Cardiac muscle cell (in vitro differentiated cells and primary cell): ENCODE measurements at regions not wholly inside any gene's neighbourhood (a gene's known extent, or its start where the extent isn't known, plus 50 kb on each side); places are given as distances from the start of the nearest gene placed in this dataset.

Experiments used
- DNase-seq, 2 donors: peaks; one replicate each; pipeline versions ENCODE4 v3.0.0 to v3.0.0-alpha.2; 2010 to 2017; ENCODE audit warnings: low read depth in 1 of 2, low spot score in 1 of 2
- H3K27ac ChIP-seq: fragments of 200-600 bp; sonication (generic); 2 replicates; pipeline ENCODE4 v1.5.1; 2016
- H3K27me3 ChIP-seq: fragments of 200-600 bp; sonication (generic); 2 replicates; pipeline ENCODE4 v1.6.0; 2016; ENCODE audit warnings: control low read depth
- H3K36me3 ChIP-seq: fragments of 200-600 bp; sonication (generic); 2 replicates; pipeline ENCODE4 v1.5.1; 2016; ENCODE audit warnings: control low read depth
- H3K4me1 ChIP-seq: fragments of 200-600 bp; sonication (generic); 2 replicates; pipeline ENCODE4 v1.8.1; 2017; ENCODE audit warnings: low read depth, mild to moderate bottlenecking, mixed run types
- H3K4me3 ChIP-seq: fragments of 200-600 bp; sonication (generic); 2 replicates; pipeline ENCODE4 v1.5.1; 2016; ENCODE audit warnings: mild to moderate bottlenecking
- H3K9me3 ChIP-seq: fragments of 200-600 bp; sonication (generic); 2 replicates; pipeline ENCODE4 v1.5.1; 2017; ENCODE audit warnings: low read depth, mild to moderate bottlenecking, control low read depth
- TF ChIP-seq, protein P1 (sequence below): IDR thresholded peaks from 2 replicates; pipeline ENCODE4 v1.5.1; 2012; ENCODE audit warnings: low read depth, mild to moderate bottlenecking, low read length

- H3K4me1 ChIP-seq, result no peaks in the 10 kb centered on the region
- peaks cover 70% of the 10 kb centered on the region for H3K27me3 ChIP-seq
- TF ChIP-seq, protein P1, sequence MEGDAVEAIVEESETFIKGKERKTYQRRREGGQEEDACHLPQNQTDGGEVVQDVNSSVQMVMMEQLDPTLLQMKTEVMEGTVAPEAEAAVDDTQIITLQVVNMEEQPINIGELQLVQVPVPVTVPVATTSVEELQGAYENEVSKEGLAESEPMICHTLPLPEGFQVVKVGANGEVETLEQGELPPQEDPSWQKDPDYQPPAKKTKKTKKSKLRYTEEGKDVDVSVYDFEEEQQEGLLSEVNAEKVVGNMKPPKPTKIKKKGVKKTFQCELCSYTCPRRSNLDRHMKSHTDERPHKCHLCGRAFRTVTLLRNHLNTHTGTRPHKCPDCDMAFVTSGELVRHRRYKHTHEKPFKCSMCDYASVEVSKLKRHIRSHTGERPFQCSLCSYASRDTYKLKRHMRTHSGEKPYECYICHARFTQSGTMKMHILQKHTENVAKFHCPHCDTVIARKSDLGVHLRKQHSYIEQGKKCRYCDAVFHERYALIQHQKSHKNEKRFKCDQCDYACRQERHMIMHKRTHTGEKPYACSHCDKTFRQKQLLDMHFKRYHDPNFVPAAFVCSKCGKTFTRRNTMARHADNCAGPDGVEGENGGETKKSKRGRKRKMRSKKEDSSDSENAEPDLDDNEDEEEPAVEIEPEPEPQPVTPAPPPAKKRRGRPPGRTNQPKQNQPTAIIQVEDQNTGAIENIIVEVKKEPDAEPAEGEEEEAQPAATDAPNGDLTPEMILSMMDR, result no peak
- no peaks in the 10 kb centered on the region for H3K9me3 ChIP-seq
- no peak overlapping the region for H3K4me3 ChIP-seq
- H3K36me3 ChIP-seq, result no peaks in the 10 kb centered on the region
- no peak overlapping the region for H3K27ac ChIP-seq
- no peak for DNase-seq
These were observed 117.8 kb upstream of the LHX5 start for GRCh38 chr12:113589437-113589836.

- TF ChIP-seq, protein P1, result no peak
- Histone ChIP-seq H3K4me3 (no peak overlapping the region), H3K9me3 (no peaks in the 10 kb centered on the region), H3K27ac (no peak overlapping the region), H3K27me3 (peaks cover 53% of the 10 kb centered on the region), H3K36me3 (no peaks in the 10 kb centered on the region), H3K4me1 (no peaks in the 10 kb centered on the region)
- no peak for DNase-seq
These were observed 116.0 kb upstream of the LHX5 start for GRCh38 chr12:113587720-113588119.

DNA sequence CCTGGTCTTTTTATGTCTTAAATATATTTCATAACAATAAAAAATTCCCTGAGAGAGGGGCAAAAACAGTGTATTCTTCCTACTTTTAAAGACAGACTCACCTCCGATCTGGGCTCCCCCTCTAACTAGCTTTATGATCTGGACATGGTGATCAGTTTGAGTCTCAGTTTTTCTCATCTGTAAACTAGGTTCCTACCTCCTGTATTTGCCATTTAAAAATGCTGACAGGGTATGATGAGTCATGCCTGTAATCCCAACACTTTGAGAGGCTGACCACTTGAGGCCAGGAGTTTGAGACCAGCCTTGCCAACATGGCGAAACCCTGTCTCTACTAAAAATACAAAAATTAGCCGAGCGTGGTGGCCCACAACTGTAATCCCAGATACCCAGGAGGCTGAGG, 114.8 kb upstream of the LHX5 start:
- no peaks in the 10 kb centered on the region for H3K9me3 ChIP-seq
- no peak overlapping the region for H3K4me3 ChIP-seq
- TF ChIP-seq, protein P1, result no peak
- no peak for DNase-seq
- H3K4me1 ChIP-seq, result no peaks in the 10 kb centered on the region
- H3K27me3 ChIP-seq, result peaks cover 40% of the 10 kb centered on the region
- no peaks in the 10 kb centered on the region for H3K36me3 ChIP-seq
- no peak overlapping the region for H3K27ac ChIP-seq

DNA sequence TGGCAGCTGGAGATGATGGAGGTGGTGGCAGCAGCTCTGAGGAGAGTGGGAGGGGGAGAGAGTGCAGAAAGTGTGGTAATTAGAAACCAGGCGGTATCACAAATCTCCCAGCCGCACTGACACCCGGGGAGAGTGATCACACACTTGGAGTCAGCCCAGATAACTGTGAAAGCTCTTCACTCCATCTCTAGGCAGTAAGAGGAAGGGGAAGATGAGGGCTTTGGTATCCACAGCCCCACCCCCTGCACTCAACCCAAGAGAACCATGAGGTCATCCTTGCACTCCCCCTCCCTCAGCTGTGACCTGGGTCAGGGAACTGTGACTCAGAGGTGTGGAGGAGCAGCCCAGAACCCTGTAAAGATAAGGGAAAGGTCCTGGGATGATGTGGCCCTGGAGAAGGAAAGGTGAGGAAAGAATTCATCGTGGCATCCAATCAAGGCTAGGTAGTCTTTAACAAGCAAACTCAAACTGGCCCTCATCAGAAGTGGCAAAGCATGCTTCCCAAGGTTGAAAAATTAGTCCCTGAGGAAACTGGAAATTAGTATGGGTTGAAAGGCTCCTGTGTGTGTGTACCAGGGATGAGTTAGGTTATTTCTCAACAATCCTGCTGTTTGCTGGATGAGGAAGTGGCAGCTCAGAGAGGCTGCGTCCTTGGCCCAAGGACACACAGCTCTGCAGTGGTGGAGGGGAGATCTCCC, 111.0 kb upstream of the LHX5 start:
- H3K4me3 ChIP-seq, result no peak overlapping the region
- H3K9me3 ChIP-seq, result no peaks in the 10 kb centered on the region
- no peak overlapping the region for H3K27ac ChIP-seq
- no peaks in the 10 kb centered on the region for H3K36me3 ChIP-seq
- DNase-seq, result peak; percentile 8 to 19
- H3K27me3 ChIP-seq, result peaks cover 9% of the 10 kb centered on the region
- no peaks in the 10 kb centered on the region for H3K4me1 ChIP-seq
- TF ChIP-seq, protein P1, result no peak

DNA sequence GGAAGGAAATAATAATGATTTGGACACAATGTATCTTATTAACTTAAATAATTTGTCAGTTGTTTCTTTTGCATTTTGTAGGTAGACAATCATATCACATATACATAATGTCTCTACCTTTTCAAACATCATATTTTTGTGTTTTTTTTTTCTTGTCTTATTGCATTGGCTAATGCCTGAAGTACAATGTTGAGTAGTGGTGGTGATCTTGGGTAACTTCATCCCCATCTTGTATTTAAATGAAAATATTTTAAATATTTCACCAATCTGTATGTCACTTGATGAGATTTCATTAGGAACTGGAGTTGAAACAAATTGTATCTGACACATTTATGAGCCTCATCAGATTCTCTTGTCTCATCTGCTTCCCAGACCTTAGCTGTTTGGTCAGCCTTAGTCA, 109.7 kb upstream of the LHX5 start:
- Histone ChIP-seq H3K9me3 (no peaks in the 10 kb centered on the region), H3K27me3 (peaks cover 6% of the 10 kb centered on the region), H3K4me1 (no peaks in the 10 kb centered on the region), H3K36me3 (no peaks in the 10 kb centered on the region), H3K27ac (no peak overlapping the region), H3K4me3 (no peak overlapping the region)
- TF ChIP-seq, protein P1, result no peak
- DNase-seq, result no peak
